ENCODE measurements at regions not wholly inside any gene's neighbourhood (a gene's known extent, or its start where the extent isn't known, plus 50 kb on each side); places are given as distances from the start of the nearest gene placed in this dataset.

GRCh38 chr12:24407884-24408283 lies 458.4 kb upstream of the SOX5 start:
- no peak overlapping the region for H3K4me3 ChIP-seq (ENCODE audit: low read length)
- H2AFZ ChIP-seq (ENCODE audit: low read depth, low read length), result no peak overlapping the region
- peaks cover 100% of the 10 kb centered on the region for H3K79me2 ChIP-seq (ENCODE audit: low read length)
- H3K27ac ChIP-seq (ENCODE audit: low read length), result no peak overlapping the region
- TF ChIP-seq EZH2phosphoT487 (IDR thresholded peaks at IDR 0.05; ENCODE audit: low read depth), result no peak
- TF ChIP-seq, protein P1, sequence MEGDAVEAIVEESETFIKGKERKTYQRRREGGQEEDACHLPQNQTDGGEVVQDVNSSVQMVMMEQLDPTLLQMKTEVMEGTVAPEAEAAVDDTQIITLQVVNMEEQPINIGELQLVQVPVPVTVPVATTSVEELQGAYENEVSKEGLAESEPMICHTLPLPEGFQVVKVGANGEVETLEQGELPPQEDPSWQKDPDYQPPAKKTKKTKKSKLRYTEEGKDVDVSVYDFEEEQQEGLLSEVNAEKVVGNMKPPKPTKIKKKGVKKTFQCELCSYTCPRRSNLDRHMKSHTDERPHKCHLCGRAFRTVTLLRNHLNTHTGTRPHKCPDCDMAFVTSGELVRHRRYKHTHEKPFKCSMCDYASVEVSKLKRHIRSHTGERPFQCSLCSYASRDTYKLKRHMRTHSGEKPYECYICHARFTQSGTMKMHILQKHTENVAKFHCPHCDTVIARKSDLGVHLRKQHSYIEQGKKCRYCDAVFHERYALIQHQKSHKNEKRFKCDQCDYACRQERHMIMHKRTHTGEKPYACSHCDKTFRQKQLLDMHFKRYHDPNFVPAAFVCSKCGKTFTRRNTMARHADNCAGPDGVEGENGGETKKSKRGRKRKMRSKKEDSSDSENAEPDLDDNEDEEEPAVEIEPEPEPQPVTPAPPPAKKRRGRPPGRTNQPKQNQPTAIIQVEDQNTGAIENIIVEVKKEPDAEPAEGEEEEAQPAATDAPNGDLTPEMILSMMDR (IDR thresholded peaks at IDR 0.05; ENCODE audit: low read depth, low read length), result no peak
- H3K36me3 ChIP-seq (replicated peaks; ENCODE audit: low read depth, low read length), result peaks cover 81% of the 10 kb centered on the region
- no peak overlapping the region for H3K4me2 ChIP-seq (ENCODE audit: low read length)
- H4K20me1 ChIP-seq (ENCODE audit: insufficient read depth, low read length), result peaks cover 30% of the 10 kb centered on the region
- no peak overlapping the region for H3K9ac ChIP-seq (ENCODE audit: low read length)
- peaks cover 82% of the 10 kb centered on the region for H3K4me1 ChIP-seq (ENCODE audit: low read length)
- no peaks in the 10 kb centered on the region for H3K9me3 ChIP-seq (ENCODE audit: insufficient read depth, low read length)
- H3K27me3 ChIP-seq (ENCODE audit: low read depth, low read length), result no peaks in the 10 kb centered on the region

DNA sequence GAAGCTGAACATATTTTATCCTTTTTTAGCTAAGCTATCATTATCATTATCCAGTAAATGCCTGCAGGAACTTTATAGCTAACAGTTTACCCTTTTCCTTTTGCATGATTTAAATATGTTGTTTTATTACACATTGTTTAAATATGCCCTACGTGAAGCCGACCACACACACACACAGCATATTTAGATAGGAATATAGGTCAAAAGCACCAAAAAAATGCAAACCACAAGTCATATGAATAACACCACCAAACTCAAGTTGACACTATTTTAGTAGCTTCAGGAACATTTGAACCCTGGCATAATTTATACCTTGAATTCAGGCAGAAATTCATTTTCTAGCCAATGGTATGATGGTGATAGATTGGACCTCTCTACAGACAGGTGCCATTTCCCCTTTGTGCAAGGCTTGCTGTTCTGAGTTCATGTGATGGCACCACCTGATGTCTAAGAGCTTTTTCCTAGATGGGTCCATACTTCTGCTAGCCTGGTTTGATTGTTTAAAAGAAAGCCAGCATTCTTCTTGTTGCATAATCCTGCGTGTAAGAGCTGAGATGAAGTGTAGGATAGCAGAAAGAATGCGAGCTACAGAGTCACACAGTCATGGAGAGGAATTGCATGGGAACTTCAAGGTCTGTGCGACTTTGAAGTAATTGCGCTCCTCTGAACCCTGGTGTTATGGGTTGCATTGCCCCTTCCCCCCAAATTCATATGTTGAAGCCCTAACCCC lies 454.8 kb upstream of the SOX5 start:
- Histone ChIP-seq H4K20me1 (ENCODE audit: insufficient read depth, low read length) (peaks cover 52% of the 10 kb centered on the region), H3K79me2 (ENCODE audit: low read length) (peaks cover 99% of the 10 kb centered on the region), H3K27ac (ENCODE audit: low read length) (0 out of 2 replicates have a peak overlapping the region, but pooled peaks have one; percentile 2), H3K27me3 (ENCODE audit: low read depth, low read length) (no peaks in the 10 kb centered on the region), H2AFZ (ENCODE audit: low read depth, low read length) (no peak overlapping the region), H3K36me3 (replicated peaks; ENCODE audit: low read depth, low read length) (peaks cover 77% of the 10 kb centered on the region), H3K9ac (ENCODE audit: low read length) (no peak overlapping the region), H3K4me1 (ENCODE audit: low read length) (peaks cover 66% of the 10 kb centered on the region), H3K9me3 (ENCODE audit: insufficient read depth, low read length) (no peaks in the 10 kb centered on the region), H3K4me2 (ENCODE audit: low read length) (no peak overlapping the region), H3K4me3 (ENCODE audit: low read length) (no peak overlapping the region)
- TF ChIP-seq, protein P1 (IDR thresholded peaks at IDR 0.05; ENCODE audit: low read depth, low read length), result no peak
- TF ChIP-seq EZH2phosphoT487 (IDR thresholded peaks at IDR 0.05; ENCODE audit: low read depth), result no peak

GRCh38 chr12:24400533-24400932 lies 451.1 kb upstream of the SOX5 start:
- no peak for TF ChIP-seq EZH2phosphoT487 (IDR thresholded peaks at IDR 0.05; ENCODE audit: low read depth)
- TF ChIP-seq, protein P1 (IDR thresholded peaks at IDR 0.05; ENCODE audit: low read depth, low read length), result no peak
- H3K4me2 ChIP-seq (ENCODE audit: low read length), result no peak overlapping the region

DNA sequence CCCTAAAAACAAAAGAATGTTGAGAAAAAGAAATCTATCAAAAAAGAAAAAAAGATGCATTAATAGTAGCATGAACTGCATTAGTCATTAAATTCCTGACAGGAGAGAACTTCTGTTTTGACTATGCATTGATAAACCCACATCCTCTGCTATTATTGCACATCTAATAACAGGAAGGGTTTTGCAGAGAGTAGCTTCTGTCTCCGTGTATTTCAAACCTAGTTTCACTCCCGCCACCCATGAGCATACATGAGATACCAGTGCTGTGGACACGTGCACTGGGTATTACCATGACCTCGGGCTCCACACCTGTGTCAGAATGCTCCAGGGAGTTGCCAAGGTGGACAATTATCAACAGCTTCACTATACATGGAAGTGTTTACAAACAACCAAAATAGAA lies 449.1 kb upstream of the SOX5 start:
- peak overlapping the region; percentile 37 for H3K4me2 ChIP-seq (ENCODE audit: low read length)
- peaks cover 56% of the 10 kb centered on the region for H4K20me1 ChIP-seq (ENCODE audit: insufficient read depth, low read length)
- H3K4me3 ChIP-seq (ENCODE audit: low read length), result peak overlapping the region; percentile 24
- H3K9ac ChIP-seq (ENCODE audit: low read length), result peak overlapping the region; percentile 12; the same call in 1 of the 2 replicates
- no peaks in the 10 kb centered on the region for H3K27me3 ChIP-seq (ENCODE audit: low read depth, low read length)
- peaks cover 37% of the 10 kb centered on the region for H3K4me1 ChIP-seq (ENCODE audit: low read length)
- 0 out of 2 replicates have a peak, but pooled peaks cover 2% of the 10 kb centered on the region for H3K9me3 ChIP-seq (ENCODE audit: insufficient read depth, low read length)
- no peak overlapping the region for H2AFZ ChIP-seq (ENCODE audit: low read depth, low read length)
- H3K79me2 ChIP-seq (ENCODE audit: low read length), result peaks cover 97% of the 10 kb centered on the region
- TF ChIP-seq, protein P1 (IDR thresholded peaks at IDR 0.05; ENCODE audit: low read depth, low read length), result no peak
- peak overlapping the region; percentile 54 for H3K27ac ChIP-seq (ENCODE audit: low read length)
- peaks cover 85% of the 10 kb centered on the region for H3K36me3 ChIP-seq (replicated peaks; ENCODE audit: low read depth, low read length)

More at GRCh38 chr12:24400533-24400932, 451.1 kb upstream of the SOX5 start:
- Histone ChIP-seq H3K27ac (ENCODE audit: low read length) (no peak overlapping the region), H3K27me3 (ENCODE audit: low read depth, low read length) (no peaks in the 10 kb centered on the region), H3K79me2 (ENCODE audit: low read length) (peaks cover 97% of the 10 kb centered on the region), H3K36me3 (replicated peaks; ENCODE audit: low read depth, low read length) (peaks cover 85% of the 10 kb centered on the region), H3K4me3 (ENCODE audit: low read length) (no peak overlapping the region), H3K9ac (ENCODE audit: low read length) (no peak overlapping the region), H3K4me1 (ENCODE audit: low read length) (peaks cover 53% of the 10 kb centered on the region), H4K20me1 (ENCODE audit: insufficient read depth, low read length) (peaks cover 63% of the 10 kb centered on the region), H3K9me3 (ENCODE audit: insufficient read depth, low read length) (no peaks in the 10 kb centered on the region), H2AFZ (ENCODE audit: low read depth, low read length) (no peak overlapping the region)

Measured in OCI-LY3 (cell line).